ENCODE measurements at regions not wholly inside any gene's neighbourhood (a gene's known extent, or its start where the extent isn't known, plus 50 kb on each side); places are given as distances from the start of the nearest gene placed in this dataset.

- no peak for TF ChIP-seq CTCF (IDR thresholded peaks at IDR 0.05)
- CTCF ChIA-PET: interaction anchor here (0.8 to 4.2 kb wide), 5 partner anchors 18 to 31 kb away, joined by 3 to 19 read pairs (median 5); no protein-coding TSS in a partner anchor
- Mint-ChIP-seq H3K27me3 (no peaks in the 10 kb centered on the region), H3K4me3 (peak overlapping the region; percentile 64), H3K4me1 (peaks cover 45% of the 10 kb centered on the region), H3K36me3 (ENCODE audit: low read depth) (peaks cover 3% of the 10 kb centered on the region), H3K9me3 (peaks cover 5% of the 10 kb centered on the region), H3K27ac (peak overlapping the region; percentile 56)
- intact Hi-C loops (cut with micrococcal nuclease): loop anchor here (2.0 kb wide), 2 partner anchors 15 to 17 kb away; no protein-coding TSS in a partner anchor
- POLR2A ChIA-PET: interaction anchor here (1.2 to 2.7 kb wide), 9 partner anchors 10 to 258 kb away, joined by 3 to 16 read pairs (median 11); partner anchors contain the start of gene KLF13
- ATAC-seq (ENCODE audit: low read depth): no peak
- DNase-seq: no peak
Measured at GRCh38 chr15:31457631-31458526, 131.2 kb downstream of the KLF13 start.

GRCh38 chr15:31458596-31459399, 132.2 kb downstream of the KLF13 start:
- ChIA-PET CTCF (interaction anchor here (1.0 to 4.2 kb wide), 9 partner anchors 15 to 259 kb away, joined by 3 to 19 read pairs (median 4); no protein-coding TSS in a partner anchor), POLR2A (interaction anchor here (0.6 to 2.7 kb wide), 18 partner anchors 9 to 259 kb away, joined by 3 to 16 read pairs (median 5); partner anchors contain the start of gene KLF13)
- Mint-ChIP-seq H3K36me3 (ENCODE audit: low read depth) (peaks cover 3% of the 10 kb centered on the region), H3K4me3 (peak overlapping the region; percentile 64), H3K27ac (peak overlapping the region; percentile 56), H3K9me3 (peaks cover 5% of the 10 kb centered on the region), H3K4me1 (peaks cover 47% of the 10 kb centered on the region), H3K27me3 (no peaks in the 10 kb centered on the region)
- peak; percentile 98 for ATAC-seq (ENCODE audit: low read depth)
- TF ChIP-seq CTCF (IDR thresholded peaks at IDR 0.05): no peak
- intact Hi-C loops (cut with micrococcal nuclease): no loop called here
- no peak for DNase-seq

DNA sequence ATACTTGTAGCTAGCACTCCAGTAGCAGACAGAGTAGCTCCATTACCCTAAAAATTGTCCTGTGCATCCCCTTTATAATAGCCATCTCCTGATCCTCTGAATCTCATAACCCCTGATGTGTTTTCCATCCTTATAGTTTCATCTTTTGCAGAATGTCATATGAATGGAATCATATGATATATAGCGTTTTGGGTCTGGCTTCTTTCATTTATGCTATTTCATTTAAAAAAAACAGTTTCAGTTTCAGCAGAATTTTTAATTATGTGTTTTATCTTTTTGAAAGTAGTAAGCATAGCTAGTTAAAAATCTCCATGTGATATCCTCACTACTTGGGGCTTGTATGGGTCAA, 132.7 kb downstream of the KLF13 start:
- no peak for ATAC-seq (ENCODE audit: low read depth)
- ChIA-PET POLR2A (interaction anchor here (0.6 to 2.7 kb wide), 17 partner anchors 8 to 259 kb away, joined by 3 to 16 read pairs (median 5); partner anchors contain the start of gene KLF13), CTCF (interaction anchor here (1.0 to 4.2 kb wide), 8 partner anchors 16 to 259 kb away, joined by 3 to 19 read pairs (median 4); no protein-coding TSS in a partner anchor)

GRCh38 chr15:31461375-31461774, 134.7 kb downstream of the KLF13 start:
- POLR2A ChIA-PET: interaction anchor here (0.7 kb wide), 1 partner anchor 233 kb away, joined by 4 read pairs; no protein-coding TSS in a partner anchor
- ATAC-seq (ENCODE audit: low read depth): no peak
- Mint-ChIP-seq H3K36me3 (ENCODE audit: low read depth) (no peaks in the 10 kb centered on the region), H3K4me1 (peaks cover 51% of the 10 kb centered on the region), H3K9me3 (no peaks in the 10 kb centered on the region), H3K4me3 (no peak overlapping the region), H3K27ac (no peak overlapping the region), H3K27me3 (no peaks in the 10 kb centered on the region)
- no peak for DNase-seq
- no peak for TF ChIP-seq CTCF (IDR thresholded peaks at IDR 0.05)
- intact Hi-C loops (cut with micrococcal nuclease): no loop called here
- CTCF ChIA-PET: interaction anchor here (1.0 to 4.2 kb wide), 2 partner anchors 21 to 28 kb away, joined by 4 to 19 read pairs; no protein-coding TSS in a partner anchor

More for the DNA sequence above, 132.7 kb downstream of the KLF13 start:
- Mint-ChIP-seq H3K4me1 (peaks cover 53% of the 10 kb centered on the region), H3K4me3 (peak overlapping the region; percentile 64), H3K36me3 (ENCODE audit: low read depth) (peaks cover 3% of the 10 kb centered on the region), H3K27ac (peak overlapping the region; percentile 56), H3K27me3 (no peaks in the 10 kb centered on the region), H3K9me3 (peaks cover 5% of the 10 kb centered on the region)
- TF ChIP-seq CTCF (IDR thresholded peaks at IDR 0.05): no peak
- intact Hi-C loops (cut with micrococcal nuclease): no loop called here
- no peak for DNase-seq

Measured in activated B cell treated with CpG ODN at 0.5 μM for 24 hours (primary cell).